Neural progenitor cell (in vitro differentiated cells): ENCODE measurements at regions not wholly inside any gene's neighbourhood (a gene's known extent, or its start where the extent isn't known, plus 50 kb on each side); places are given as distances from the start of the nearest gene placed in this dataset.

Experiments used
- DNase-seq: peaks from one replicate; pipeline ENCODE4 v3.0.0-alpha.2; 2016; ENCODE audit warnings: low spot score
- H2AFZ ChIP-seq: fragments of 200-600 bp; sonication (generic); replicated peaks from 2 replicates; pipeline ENCODE4 v1.6.1; 2016; ENCODE audit warnings: antibody characterized with exemption
- H3F3A ChIP-seq: fragments of 200-600 bp; sonication (generic); 2 replicates; pipeline ENCODE4 v1.6.1; 2016; ENCODE audit warnings: antibody characterized with exemption, low read depth
- H3K27ac ChIP-seq: fragments of 200-600 bp; sonication (generic); 2 replicates; pipeline ENCODE4 v1.5.1; 2016; ENCODE audit warnings: mild to moderate bottlenecking
- H3K27me3 ChIP-seq: fragments of 200-600 bp; sonication (generic); 2 replicates; pipeline ENCODE4 v1.6.1; 2016; ENCODE audit warnings: mild to moderate bottlenecking, moderate library complexity
- H3K36me3 ChIP-seq: fragments of 200-600 bp; sonication (generic); 2 replicates; pipeline ENCODE4 v1.5.1; 2016
- H3K4me1 ChIP-seq: fragments of 200-600 bp; sonication (generic); 2 replicates; pipeline ENCODE4 v1.6.1; 2016; ENCODE audit warnings: mixed run types
- H3K4me2 ChIP-seq: fragments of 200-600 bp; sonication (generic); 2 replicates; pipeline ENCODE4 v1.6.1; 2016
- H3K4me3 ChIP-seq: fragments of 200-600 bp; sonication (generic); 2 replicates; pipeline ENCODE4 v1.5.1; 2016
- H3K79me2 ChIP-seq: fragments of 200-600 bp; sonication (generic); 2 replicates; pipeline ENCODE4 v1.6.1; 2016; ENCODE audit warnings: low read depth
- H3K9ac ChIP-seq: fragments of 200-600 bp; sonication (generic); 2 replicates; pipeline ENCODE4 v1.6.1; 2016
- H3K9me3 ChIP-seq: fragments of 200-600 bp; sonication (generic); 2 replicates; pipeline ENCODE4 v1.5.1; 2016; ENCODE audit warnings: low read depth
- H4K20me1 ChIP-seq: fragments of 200-600 bp; sonication (generic); 2 replicates; pipeline ENCODE4 v1.6.1; 2016; ENCODE audit warnings: low read depth
- H3K27ac Mint-ChIP-seq: 3 replicates; pipeline ENCODE4 v1.8.0; 2021; ENCODE audit warnings: mixed read lengths
- H3K27me3 Mint-ChIP-seq: 2 replicates; pipeline ENCODE4 v1.8.0; 2022; ENCODE audit warnings: low read depth, mild to moderate bottlenecking, inconsistent platforms, moderate library complexity, mixed read lengths; ENCODE audit not compliant: insufficient read depth
- H3K36me3 Mint-ChIP-seq: 3 replicates; pipeline ENCODE4 v1.8.0; 2021; ENCODE audit warnings: mixed read lengths
- H3K4me1 Mint-ChIP-seq: 3 replicates; pipeline ENCODE4 v1.8.0; 2021; ENCODE audit warnings: mixed read lengths
- H3K4me3 Mint-ChIP-seq: 3 replicates; pipeline ENCODE4 v1.8.0; 2021; ENCODE audit warnings: mild to moderate bottlenecking, moderate library complexity, mixed read lengths
- H3K9me3 Mint-ChIP-seq: 3 replicates; pipeline ENCODE4 v1.8.0; 2020; ENCODE audit warnings: mixed read lengths
- EZH2 ChIP-seq: fragments of 200-600 bp; sonication (generic); IDR thresholded peaks from 2 replicates; pipeline ENCODE4 v1.6.1; 2017; ENCODE audit warnings: antibody characterized with exemption, mild to moderate bottlenecking, moderate library complexity
- EZH2phosphoT487 ChIP-seq: fragments of 200-600 bp; sonication (generic); IDR thresholded peaks from 2 replicates; pipeline ENCODE4 v1.6.1; 2017; ENCODE audit warnings: antibody characterized with exemption
- TF ChIP-seq, protein P1 (sequence below): fragments of 200-600 bp; sonication (generic); IDR thresholded peaks from 2 replicates; pipeline ENCODE4 v1.5.1; 2017; ENCODE audit warnings: antibody characterized with exemption, mild to moderate bottlenecking

DNA sequence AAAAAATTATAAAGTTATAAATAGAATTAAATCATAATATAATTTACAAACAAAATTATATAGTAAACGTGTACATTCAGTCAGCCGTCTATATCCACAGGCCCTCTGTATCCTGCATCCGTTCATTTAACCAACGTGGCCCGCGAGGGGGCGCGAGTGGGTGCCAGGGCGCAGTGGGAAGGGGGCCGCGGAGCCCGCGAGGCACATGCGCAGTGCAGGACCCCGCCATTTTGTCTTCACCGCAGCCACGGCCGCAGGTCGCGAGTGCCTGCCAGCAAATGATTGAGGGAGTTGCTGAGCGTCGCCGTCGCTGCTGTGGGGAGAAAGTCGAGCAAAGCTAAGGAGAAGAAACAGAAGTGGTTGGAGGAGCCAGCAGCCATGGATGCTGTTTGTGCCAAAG lies 53.4 kb upstream of the ECI2 start:
- peaks cover 5% of the 10 kb centered on the region for H3K27me3 Mint-ChIP-seq
- peaks cover 22% of the 10 kb centered on the region for H3K9me3 Mint-ChIP-seq
- no peak for DNase-seq
- no peaks in the 10 kb centered on the region for H3K36me3 Mint-ChIP-seq
- Histone ChIP-seq H3K4me1 (no peaks in the 10 kb centered on the region), H3K79me2 (no peaks in the 10 kb centered on the region), H3K36me3 (no peaks in the 10 kb centered on the region), H3K4me3 (no peak overlapping the region), H2AFZ (no peak overlapping the region), H3K4me2 (no peak overlapping the region), H3K27me3 (no peaks in the 10 kb centered on the region), H4K20me1 (no peaks in the 10 kb centered on the region), H3F3A (no peaks in the 10 kb centered on the region), H3K9me3 (no peaks in the 10 kb centered on the region), H3K27ac (no peak overlapping the region), H3K9ac (no peak overlapping the region)
- H3K4me1 Mint-ChIP-seq: no peaks in the 10 kb centered on the region
- H3K4me3 Mint-ChIP-seq: no peak overlapping the region
- no peak overlapping the region for H3K27ac Mint-ChIP-seq
- no peak for TF ChIP-seq EZH2
- TF ChIP-seq EZH2phosphoT487: no peak
- TF ChIP-seq, protein P1, sequence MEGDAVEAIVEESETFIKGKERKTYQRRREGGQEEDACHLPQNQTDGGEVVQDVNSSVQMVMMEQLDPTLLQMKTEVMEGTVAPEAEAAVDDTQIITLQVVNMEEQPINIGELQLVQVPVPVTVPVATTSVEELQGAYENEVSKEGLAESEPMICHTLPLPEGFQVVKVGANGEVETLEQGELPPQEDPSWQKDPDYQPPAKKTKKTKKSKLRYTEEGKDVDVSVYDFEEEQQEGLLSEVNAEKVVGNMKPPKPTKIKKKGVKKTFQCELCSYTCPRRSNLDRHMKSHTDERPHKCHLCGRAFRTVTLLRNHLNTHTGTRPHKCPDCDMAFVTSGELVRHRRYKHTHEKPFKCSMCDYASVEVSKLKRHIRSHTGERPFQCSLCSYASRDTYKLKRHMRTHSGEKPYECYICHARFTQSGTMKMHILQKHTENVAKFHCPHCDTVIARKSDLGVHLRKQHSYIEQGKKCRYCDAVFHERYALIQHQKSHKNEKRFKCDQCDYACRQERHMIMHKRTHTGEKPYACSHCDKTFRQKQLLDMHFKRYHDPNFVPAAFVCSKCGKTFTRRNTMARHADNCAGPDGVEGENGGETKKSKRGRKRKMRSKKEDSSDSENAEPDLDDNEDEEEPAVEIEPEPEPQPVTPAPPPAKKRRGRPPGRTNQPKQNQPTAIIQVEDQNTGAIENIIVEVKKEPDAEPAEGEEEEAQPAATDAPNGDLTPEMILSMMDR: no peak

DNA sequence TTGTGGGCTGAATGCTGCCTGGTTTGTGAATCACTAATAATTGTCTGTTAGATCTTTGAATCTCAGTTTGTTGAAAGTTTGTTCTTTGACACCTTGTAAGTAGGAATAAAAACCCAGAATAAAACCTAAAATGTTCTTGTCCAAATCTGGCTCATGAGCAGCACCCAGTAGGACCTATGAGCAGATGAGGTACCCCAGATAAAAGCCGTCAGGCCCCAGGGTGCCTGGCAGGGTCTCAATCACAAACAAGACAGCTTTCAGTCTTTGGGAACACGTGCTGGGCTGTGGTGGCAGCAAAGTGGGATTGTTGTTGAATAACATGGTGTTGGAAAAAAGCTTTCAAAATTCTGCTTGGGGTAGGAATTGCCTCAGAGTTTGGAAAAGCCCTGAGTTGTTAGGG lies 52.1 kb upstream of the ECI2 start:
- no peak overlapping the region for H3K27ac Mint-ChIP-seq
- Histone ChIP-seq H3K9ac (no peak overlapping the region), H3K27ac (no peak overlapping the region), H3K4me2 (no peak overlapping the region), H3K4me3 (no peak overlapping the region), H3K4me1 (no peaks in the 10 kb centered on the region), H4K20me1 (no peaks in the 10 kb centered on the region), H3K27me3 (no peaks in the 10 kb centered on the region), H3K79me2 (no peaks in the 10 kb centered on the region), H3F3A (no peaks in the 10 kb centered on the region), H3K36me3 (peaks cover 4% of the 10 kb centered on the region), H2AFZ (no peak overlapping the region), H3K9me3 (no peaks in the 10 kb centered on the region)
- DNase-seq: no peak
- no peak overlapping the region for H3K4me3 Mint-ChIP-seq
- no peaks in the 10 kb centered on the region for H3K4me1 Mint-ChIP-seq
- no peaks in the 10 kb centered on the region for H3K36me3 Mint-ChIP-seq
- H3K9me3 Mint-ChIP-seq: peaks cover 18% of the 10 kb centered on the region
- peaks cover 4% of the 10 kb centered on the region for H3K27me3 Mint-ChIP-seq
- TF ChIP-seq, protein P1: no peak
- no peak for TF ChIP-seq EZH2phosphoT487
- TF ChIP-seq EZH2: no peak

- H3K4me1 ChIP-seq: peaks cover 6% of the 10 kb centered on the region
- Mint-ChIP-seq H3K4me1 (no peaks in the 10 kb centered on the region), H3K27ac (no peak overlapping the region), H3K27me3 (peaks cover 3% of the 10 kb centered on the region), H3K9me3 (peaks cover 17% of the 10 kb centered on the region), H3K4me3 (no peak overlapping the region), H3K36me3 (no peaks in the 10 kb centered on the region)
- H3K9ac ChIP-seq: no peak overlapping the region
- no peak overlapping the region for H3K4me3 ChIP-seq
- no peaks in the 10 kb centered on the region for H3K79me2 ChIP-seq
- no peak overlapping the region for H2AFZ ChIP-seq
- no peak for DNase-seq
- no peak overlapping the region for H3K4me2 ChIP-seq
- no peaks in the 10 kb centered on the region for H3F3A ChIP-seq
- no peaks in the 10 kb centered on the region for H3K27me3 ChIP-seq
- peaks cover 4% of the 10 kb centered on the region for H3K36me3 ChIP-seq
- H4K20me1 ChIP-seq: no peaks in the 10 kb centered on the region
- no peak overlapping the region for H3K27ac ChIP-seq
- TF ChIP-seq, protein P1: no peak
- TF ChIP-seq EZH2 (no peak), EZH2phosphoT487 (no peak)
- no peaks in the 10 kb centered on the region for H3K9me3 ChIP-seq
Observed at GRCh38 chr6:4186385-4186784, 51.0 kb upstream of the ECI2 start.
